Heart right ventricle (tissue), 16 donors: ENCODE measurements at regions not wholly inside any gene's neighbourhood (a gene's known extent, or its start where the extent isn't known, plus 50 kb on each side); places are given as distances from the start of the nearest gene placed in this dataset.

Experiments used
- ATAC-seq, 8 donors: fragments of 200-7000 bp; cut with Tn5 transposase; one replicate each; pipeline ENCODE4 v1.9.1; 2020; ENCODE audit warnings: mild to moderate bottlenecking in 8 of 8, moderate library complexity in 8 of 8, moderate number of reproducible peaks in 1 of 8
- DNase-seq, 2 donors: peaks; one replicate each; pipeline ENCODE4 v3.0.0-alpha.2; 2020
- H3K27ac ChIP-seq, 10 donors: fragments of 200-600 bp; sonication (generic) in 2 of 10; one replicate each; pipeline versions ENCODE4 v1.5.0 to v1.8.0; 2020 to 2022; ENCODE audit warnings: mild to moderate bottlenecking in 3 of 10
- H3K27me3 ChIP-seq, 7 donors: fragments of 200-600 bp; one replicate each; pipeline ENCODE4 v1.8.0; 2021 to 2022; ENCODE audit warnings: mild to moderate bottlenecking in 2 of 7
- H3K36me3 ChIP-seq, 9 donors: fragments of 200-600 bp; sonication (generic) in 1 of 9; one replicate each; pipeline versions ENCODE4 v1.5.0 to v1.8.0; 2020 to 2022; ENCODE audit warnings: mild to moderate bottlenecking in 2 of 9
- H3K4me1 ChIP-seq, 9 donors: fragments of 200-600 bp; sonication (generic) in 1 of 9; one replicate each; pipeline versions ENCODE4 v1.5.0 to v1.8.0; 2020 to 2022; ENCODE audit warnings: mild to moderate bottlenecking in 4 of 9
- H3K4me3 ChIP-seq, 10 donors: fragments of 200-600 bp; sonication (generic) in 2 of 10; one replicate each; pipeline versions ENCODE4 v1.5.0 to v1.8.0; 2020 to 2022; ENCODE audit warnings: mild to moderate bottlenecking in 7 of 10, moderate library complexity in 2 of 10
- H3K9me3 ChIP-seq, 11 donors: fragments of 200-600 bp in 10 of 11; sonication (generic) in 2 of 11; one replicate each; pipeline versions ENCODE4 v1.5.0 to v1.8.0; 2013 to 2022; ENCODE audit warnings: mild to moderate bottlenecking in 2 of 11, control low read depth in 1 of 11, moderate library complexity in 1 of 11
- WGBS, 2 donors: extraction: QIAGEN DNeasy Blood & Tissue Kit; methylation state at CpG; one replicate each; pipeline ENCODE4 v1.1.7; 2013; ENCODE audit warnings: inconsistent platforms in 1 of 2; 5-methylcytosine and 5-hydroxymethylcytosine counted together
- intact Hi-C, 10 donors: fragments of 100-400 bp; cut with DNase I; formaldehyde crosslinking; loops; one replicate each; pipeline versions ENCODE4 v1.11.1 to v1.14.2; 2022
- TF ChIP-seq, protein P1 (sequence below), 9 donors: fragments of 200-600 bp; sonication (generic) in 2 of 9; IDR thresholded peaks; one replicate each; pipeline versions ENCODE4 v1.5.0 to v1.8.0; 2021 to 2022; ENCODE audit warnings: antibody characterized with exemption in 9 of 9, mild to moderate bottlenecking in 5 of 9, moderate library complexity in 1 of 9
- donor health status: Arrhythmogenic right ventricular cardiomyopathy.
- donor health status: ischemic (EF 13 %, LVEDD 7.1; RV severe dilation, severe dysfunction).
- donor health status: healthy with polysubstance abuse.
- donor health status: DM: no; HTN: yes; CAD: no.
- donor health status: DM: no; HTN: no; CAD: no.
- donor health status: ischemic (EF 25% LVEDD 6.9; RV normal size, moderate dysfunction).
- donor health status: ischemic (EF 25% LVEDD 5.7; RV mildly dilated, moderate dysfunction).
- donor health status: healthy.
- donor health status: DM: yes; HTN: yes; CAD: no.
- donor health status: Ischemic cardiomyopathy.
- donor health status: ischemic (EF 35%, LVEDD 5.7; RV mildly dilated, moderate dysfunction).
- donor health status: nonischemic (EF 11% LVEDD 7.7; RV severe dilation, severe dysfunction).
- donor health status: DM: yes; HTN: yes; CAD: no.
- donor health status: PGD.
- donor health status: ischemic (EF 29% LVEDD 5.4; RV normal size, mild dysfunction).
- donor health status: nonischemic (EF 23%, LVEDD 6.1; RV moderate dilation, normal function).

DNA sequence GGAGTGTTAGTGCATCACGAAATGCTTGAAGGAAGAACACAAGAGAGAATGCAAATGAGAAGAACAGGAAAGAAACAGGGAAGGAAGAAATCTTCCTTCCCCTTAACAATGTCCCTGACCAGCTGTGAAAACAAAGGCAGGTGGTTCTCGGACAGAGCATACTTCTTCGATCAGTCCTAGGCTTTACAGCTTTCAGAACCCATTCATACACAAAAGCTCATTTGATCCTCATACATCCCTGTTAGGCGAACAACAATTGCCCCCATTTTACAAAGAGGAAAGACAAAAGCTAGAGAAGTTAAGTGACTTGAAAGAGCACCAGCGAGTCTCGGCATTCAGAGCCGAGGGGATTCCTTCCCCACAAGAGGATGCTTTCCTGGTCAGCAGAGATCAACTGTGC, 57.2 kb upstream of the LRRC55 start:
- H3K27ac ChIP-seq: no peak overlapping the region
- peaks cover 0 to 34% (median 14%) of the 10 kb centered on the region in 9 donors for H3K4me1 ChIP-seq
- TF ChIP-seq, protein P1, sequence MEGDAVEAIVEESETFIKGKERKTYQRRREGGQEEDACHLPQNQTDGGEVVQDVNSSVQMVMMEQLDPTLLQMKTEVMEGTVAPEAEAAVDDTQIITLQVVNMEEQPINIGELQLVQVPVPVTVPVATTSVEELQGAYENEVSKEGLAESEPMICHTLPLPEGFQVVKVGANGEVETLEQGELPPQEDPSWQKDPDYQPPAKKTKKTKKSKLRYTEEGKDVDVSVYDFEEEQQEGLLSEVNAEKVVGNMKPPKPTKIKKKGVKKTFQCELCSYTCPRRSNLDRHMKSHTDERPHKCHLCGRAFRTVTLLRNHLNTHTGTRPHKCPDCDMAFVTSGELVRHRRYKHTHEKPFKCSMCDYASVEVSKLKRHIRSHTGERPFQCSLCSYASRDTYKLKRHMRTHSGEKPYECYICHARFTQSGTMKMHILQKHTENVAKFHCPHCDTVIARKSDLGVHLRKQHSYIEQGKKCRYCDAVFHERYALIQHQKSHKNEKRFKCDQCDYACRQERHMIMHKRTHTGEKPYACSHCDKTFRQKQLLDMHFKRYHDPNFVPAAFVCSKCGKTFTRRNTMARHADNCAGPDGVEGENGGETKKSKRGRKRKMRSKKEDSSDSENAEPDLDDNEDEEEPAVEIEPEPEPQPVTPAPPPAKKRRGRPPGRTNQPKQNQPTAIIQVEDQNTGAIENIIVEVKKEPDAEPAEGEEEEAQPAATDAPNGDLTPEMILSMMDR (IDR thresholded peaks at IDR 0.05): no peak
- DNase-seq (no peak), ATAC-seq (no peak)
- no peaks in the 10 kb centered on the region for H3K36me3 ChIP-seq
- 65 to 71% methylated on average over 7 of the region's 7 CpGs for WGBS, 2 donors
- no peaks in the 10 kb centered on the region for H3K9me3 ChIP-seq
- intact Hi-C loops: no loop called here
- H3K4me3 ChIP-seq: no peak overlapping the region
- peaks cover 0 to 20% (median 0%) of the 10 kb centered on the region in 7 donors for H3K27me3 ChIP-seq

- ATAC-seq (peak in 2 of 8 donors; percentile 40 to 44), DNase-seq (no peak)
- 35 to 40% methylated on average over 4 of the region's 4 CpGs for WGBS, 2 donors
- Histone ChIP-seq H3K27me3 (peaks cover 0 to 20% (median 0%) of the 10 kb centered on the region in 7 donors), H3K4me3 (no peak overlapping the region), H3K4me1 (peaks cover 0 to 34% (median 14%) of the 10 kb centered on the region in 9 donors), H3K27ac (no peak overlapping the region), H3K9me3 (no peaks in the 10 kb centered on the region), H3K36me3 (no peaks in the 10 kb centered on the region)
- intact Hi-C loops: no loop called here
- TF ChIP-seq, protein P1 (IDR thresholded peaks at IDR 0.05): no peak
Measured at GRCh38 chr11:57124917-57125316, 56.8 kb upstream of the LRRC55 start.

DNA sequence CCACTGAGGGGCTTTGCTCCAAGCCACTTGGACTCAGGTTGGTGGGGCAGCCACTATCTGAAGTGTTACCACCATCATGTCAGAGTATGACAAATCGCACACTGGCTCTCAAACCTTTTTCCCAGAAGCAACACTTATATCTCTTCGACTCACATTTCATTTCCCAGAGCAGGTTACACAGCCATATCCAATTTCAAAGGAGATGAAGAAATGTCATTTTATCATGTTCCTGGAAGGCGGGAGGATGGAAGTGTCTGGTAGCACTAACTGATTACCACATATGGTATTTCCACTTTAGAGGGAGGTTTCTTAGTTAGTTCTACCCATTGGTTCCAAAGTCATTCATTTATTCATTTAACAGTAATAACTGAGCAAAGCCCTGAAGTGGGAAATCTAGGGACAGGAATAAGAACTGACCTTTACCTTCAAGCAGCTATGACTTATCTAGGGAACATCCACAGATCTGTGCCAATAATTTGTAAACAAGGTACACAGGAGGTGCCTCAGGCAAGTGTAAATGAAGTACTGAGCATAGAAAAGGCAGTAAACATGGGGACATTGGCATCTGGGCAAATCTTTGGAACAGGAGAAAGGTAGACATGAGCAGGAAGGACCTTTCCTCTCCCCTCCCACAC, 54.9 kb upstream of the LRRC55 start:
- TF ChIP-seq, protein P1 (IDR thresholded peaks at IDR 0.05): no peak
- H3K4me1 ChIP-seq: peaks cover 0 to 34% (median 14%) of the 10 kb centered on the region in 9 donors
- peaks cover 0 to 20% (median 0%) of the 10 kb centered on the region in 7 donors for H3K27me3 ChIP-seq
- intact Hi-C loops: no loop called here
- no peaks in the 10 kb centered on the region for H3K9me3 ChIP-seq
- H3K36me3 ChIP-seq: no peaks in the 10 kb centered on the region
- 56 to 70% methylated on average over 3 of the region's 3 CpGs for WGBS, 2 donors
- ATAC-seq: no peak
- no peak overlapping the region for H3K27ac ChIP-seq
- H3K4me3 ChIP-seq: no peak overlapping the region
- DNase-seq: no peak

DNA sequence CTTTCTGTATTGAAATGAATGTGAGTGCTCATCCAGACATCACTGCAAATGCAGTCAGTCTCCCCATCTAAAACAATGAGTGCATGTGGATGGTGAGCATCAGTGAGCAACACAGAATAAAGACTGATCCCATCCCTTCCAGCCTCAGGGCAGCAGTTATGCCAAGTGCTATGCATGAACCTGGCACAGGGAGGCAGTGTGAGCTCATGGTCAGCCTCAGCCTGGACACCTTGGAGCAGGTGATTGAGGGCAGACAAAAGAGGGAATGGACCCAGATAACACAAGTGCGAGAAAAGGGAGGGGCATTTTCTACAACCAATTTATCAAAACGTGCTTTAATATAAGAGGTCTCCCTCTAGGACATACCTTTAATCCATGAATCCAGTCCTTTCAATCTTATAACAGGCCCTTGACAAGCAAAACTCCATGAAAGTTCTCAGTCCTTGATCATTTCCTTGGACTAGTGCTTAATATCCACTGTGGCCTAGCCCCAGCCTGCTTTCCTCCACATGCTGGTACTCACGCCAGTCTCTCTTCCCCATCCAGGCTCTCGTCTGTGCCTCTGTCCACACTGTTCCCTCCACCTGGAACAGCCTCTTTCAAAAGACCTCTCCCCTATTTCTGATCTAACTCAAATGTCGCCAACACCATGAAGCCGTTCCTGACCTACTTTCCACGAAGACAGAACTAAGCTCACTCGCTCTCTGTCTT, 50.5 kb upstream of the LRRC55 start:
- Histone ChIP-seq H3K9me3 (no peaks in the 10 kb centered on the region), H3K27ac (no peak overlapping the region), H3K4me3 (no peak overlapping the region), H3K36me3 (no peaks in the 10 kb centered on the region), H3K27me3 (peaks cover 0 to 11% (median 0%) of the 10 kb centered on the region in 7 donors), H3K4me1 (peaks cover 0 to 10% (median 0%) of the 10 kb centered on the region in 9 donors)
- intact Hi-C loops: loop anchor here (1.0 to 10.0 kb wide), 7 partner anchors 64 to 289 kb away; no protein-coding TSS in a partner anchor
- DNase-seq: peak; percentile 14 to 20
- 75% methylated on average over 8 of the region's 8 CpGs for WGBS, 2 donors
- ATAC-seq: peak in 7 of 8 donors; percentile 62 to 82 (median 77)
- TF ChIP-seq, protein P1 (IDR thresholded peaks at IDR 0.05): peak; percentile 44 to 79 (median 66)
